ENCODE measurements at regions not wholly inside any gene's neighbourhood (a gene's known extent, or its start where the extent isn't known, plus 50 kb on each side); places are given as distances from the start of the nearest gene placed in this dataset.

DNA sequence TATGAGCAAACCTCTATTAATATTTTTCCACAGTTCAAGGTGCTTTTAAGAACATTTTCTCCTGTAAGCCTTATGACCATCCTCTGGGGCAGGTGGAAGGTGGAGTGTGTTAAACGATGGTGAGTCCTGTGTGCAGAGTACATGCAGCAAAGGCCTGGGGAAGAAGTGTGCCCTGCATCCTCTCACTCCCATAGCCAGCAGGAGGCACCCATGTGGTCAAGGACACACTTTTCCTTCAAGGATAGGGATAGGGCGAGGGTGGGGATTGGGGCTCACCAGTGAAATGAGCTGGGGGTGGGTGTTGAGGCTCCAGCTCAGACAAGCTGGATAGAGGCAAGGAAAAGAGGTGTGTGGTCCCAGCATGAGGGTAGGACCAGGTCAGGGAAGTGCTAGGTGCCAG lies 120.8 kb upstream of the KCNE2 start:
- WGBS, 4 donors: 75 to 98% (median 87%) methylated on average over 2 of the region's 2 CpGs
- no peaks in the 10 kb centered on the region for H3K36me3 ChIP-seq (replicated peaks in 1 of 2)
- H3K4me1 ChIP-seq (replicated peaks in 1 of 2): no peaks in the 10 kb centered on the region
- H3K27ac ChIP-seq: no peak overlapping the region
- TF ChIP-seq, protein P1, sequence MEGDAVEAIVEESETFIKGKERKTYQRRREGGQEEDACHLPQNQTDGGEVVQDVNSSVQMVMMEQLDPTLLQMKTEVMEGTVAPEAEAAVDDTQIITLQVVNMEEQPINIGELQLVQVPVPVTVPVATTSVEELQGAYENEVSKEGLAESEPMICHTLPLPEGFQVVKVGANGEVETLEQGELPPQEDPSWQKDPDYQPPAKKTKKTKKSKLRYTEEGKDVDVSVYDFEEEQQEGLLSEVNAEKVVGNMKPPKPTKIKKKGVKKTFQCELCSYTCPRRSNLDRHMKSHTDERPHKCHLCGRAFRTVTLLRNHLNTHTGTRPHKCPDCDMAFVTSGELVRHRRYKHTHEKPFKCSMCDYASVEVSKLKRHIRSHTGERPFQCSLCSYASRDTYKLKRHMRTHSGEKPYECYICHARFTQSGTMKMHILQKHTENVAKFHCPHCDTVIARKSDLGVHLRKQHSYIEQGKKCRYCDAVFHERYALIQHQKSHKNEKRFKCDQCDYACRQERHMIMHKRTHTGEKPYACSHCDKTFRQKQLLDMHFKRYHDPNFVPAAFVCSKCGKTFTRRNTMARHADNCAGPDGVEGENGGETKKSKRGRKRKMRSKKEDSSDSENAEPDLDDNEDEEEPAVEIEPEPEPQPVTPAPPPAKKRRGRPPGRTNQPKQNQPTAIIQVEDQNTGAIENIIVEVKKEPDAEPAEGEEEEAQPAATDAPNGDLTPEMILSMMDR (IDR thresholded peaks at IDR 0.05): no peak
- no peak for TF ChIP-seq POLR2A (IDR thresholded peaks at IDR 0.05)
- H3K27me3 ChIP-seq: no peaks in the 10 kb centered on the region
- intact Hi-C loops (cut with DNase I): no loop called here
- no peaks in the 10 kb centered on the region for H3K9me3 ChIP-seq (replicated peaks in 1 of 3)
- no peak overlapping the region for H3K4me3 ChIP-seq
- DNase-seq: no peak

DNA sequence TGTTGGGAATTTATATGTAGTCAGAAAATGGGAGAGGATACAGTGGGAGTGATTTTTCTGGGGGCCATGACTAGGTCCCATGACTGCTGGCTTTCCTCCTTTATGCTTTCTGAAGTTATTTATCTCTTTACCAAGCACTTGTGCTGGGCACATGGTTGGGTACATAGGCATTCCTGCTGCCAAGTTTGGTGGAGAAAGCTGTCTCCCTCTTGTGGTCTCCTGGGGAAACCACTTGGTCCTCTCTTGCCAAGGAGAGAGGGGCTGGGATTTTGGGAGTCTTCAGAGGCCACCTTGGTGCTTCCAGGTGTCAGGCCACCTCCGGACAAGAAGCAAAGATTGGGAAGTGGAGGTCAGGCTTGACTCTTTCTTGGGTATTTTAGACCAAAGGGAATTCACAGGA lies 120.2 kb upstream of the KCNE2 start:
- no peak for TF ChIP-seq POLR2A (IDR thresholded peaks at IDR 0.05)
- TF ChIP-seq, protein P1 (IDR thresholded peaks at IDR 0.05): peak; percentile 17 to 62 (median 53)
- H3K27ac ChIP-seq: no peak overlapping the region
- intact Hi-C loops (cut with DNase I): no loop called here

DNA sequence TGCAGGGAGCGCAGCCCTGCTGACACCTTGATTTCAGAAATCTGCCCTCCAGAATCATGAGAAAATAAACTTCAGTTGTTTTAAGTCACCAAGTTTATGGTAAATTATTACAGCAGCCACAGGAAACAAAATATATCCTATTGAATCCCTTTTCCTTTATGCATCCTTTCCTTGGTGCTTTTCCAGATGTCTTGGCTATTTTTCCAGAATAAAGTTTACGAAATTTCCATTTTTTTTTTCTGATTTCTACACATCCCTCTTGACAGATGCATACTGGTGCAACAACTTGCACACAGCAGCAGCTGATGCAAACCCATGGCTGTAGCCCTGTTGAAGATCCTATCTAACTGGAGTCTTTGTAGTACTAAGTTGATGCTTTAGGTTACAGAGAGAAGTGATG lies 111.1 kb upstream of the KCNE2 start:
- TF ChIP-seq, protein P1 (IDR thresholded peaks at IDR 0.05): no peak
- TF ChIP-seq POLR2A (IDR thresholded peaks at IDR 0.05): no peak
- intact Hi-C loops (cut with DNase I): no loop called here

More for the DNA sequence above, 120.2 kb upstream of the KCNE2 start:
- no peaks in the 10 kb centered on the region for H3K27me3 ChIP-seq
- H3K4me1 ChIP-seq (replicated peaks in 1 of 2): no peaks in the 10 kb centered on the region
- H3K36me3 ChIP-seq (replicated peaks in 1 of 2): no peaks in the 10 kb centered on the region
- H3K9me3 ChIP-seq (replicated peaks in 1 of 3): no peaks in the 10 kb centered on the region
- H3K4me3 ChIP-seq: no peak overlapping the region
- 82 to 100% (median 90%) methylated on average over 1 of the region's 1 CpG for WGBS, 4 donors
- peak; percentile 19 to 59 (median 48) for DNase-seq

DNA sequence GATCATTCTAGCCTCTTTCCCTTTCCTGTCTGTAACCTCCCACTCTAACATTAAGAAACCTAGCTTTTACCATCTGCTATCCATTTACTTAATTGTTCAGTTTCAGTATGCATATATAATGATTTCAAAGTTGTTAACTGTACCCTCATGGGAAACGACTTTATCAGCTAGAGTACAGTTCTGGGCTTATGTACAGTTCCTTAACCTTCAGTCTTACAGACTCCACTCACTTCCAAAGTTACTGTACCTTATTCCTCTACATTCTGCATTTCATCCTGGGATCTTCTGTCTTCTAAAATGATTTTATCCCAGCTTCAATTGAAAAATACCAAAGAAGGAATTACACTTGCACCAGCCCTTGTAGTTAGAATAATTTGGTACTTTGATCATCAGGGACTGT lies 108.7 kb upstream of the KCNE2 start:
- intact Hi-C loops (cut with DNase I): no loop called here
- WGBS, 4 donors: 79 to 89% (median 82%) methylated on average over 1 of the region's 1 CpG

More for the DNA sequence above, 111.1 kb upstream of the KCNE2 start:
- Histone ChIP-seq H3K9me3 (replicated peaks in 1 of 3) (no peaks in the 10 kb centered on the region), H3K27me3 (no peaks in the 10 kb centered on the region), H3K4me3 (no peak overlapping the region), H3K4me1 (replicated peaks in 1 of 2) (no peaks in the 10 kb centered on the region), H3K27ac (no peak overlapping the region), H3K36me3 (replicated peaks in 1 of 2) (no peaks in the 10 kb centered on the region)
- no peak for DNase-seq
- WGBS, 4 donors: 84 to 92% (median 89%) methylated on average over 2 of the region's 2 CpGs

More for the DNA sequence above, 108.7 kb upstream of the KCNE2 start:
- Histone ChIP-seq H3K36me3 (replicated peaks in 1 of 2) (no peaks in the 10 kb centered on the region), H3K27ac (no peak overlapping the region), H3K27me3 (no peaks in the 10 kb centered on the region), H3K4me1 (replicated peaks in 1 of 2) (no peaks in the 10 kb centered on the region), H3K4me3 (no peak overlapping the region), H3K9me3 (replicated peaks in 1 of 3) (no peaks in the 10 kb centered on the region)
- DNase-seq: no peak
- no peak for TF ChIP-seq POLR2A (IDR thresholded peaks at IDR 0.05)
- TF ChIP-seq, protein P1 (IDR thresholded peaks at IDR 0.05): no peak
